SK-N-SH (cell line): ENCODE measurements at regions not wholly inside any gene's neighbourhood (a gene's known extent, or its start where the extent isn't known, plus 50 kb on each side); places are given as distances from the start of the nearest gene placed in this dataset.

Experiments used
- CTCF ChIA-PET: fragments of 300-600, 350-600 bp; formaldehyde crosslinking; extraction: SDS; loops from one replicate; lab custom pipeline; 2021; lab: Yijun Ruan, JAX
- POLR2A ChIA-PET: fragments of 350-600 bp; sonication (Branson Sonifier 250); formaldehyde crosslinking; extraction: SDS; loops from one replicate; lab custom pipeline; 2020; ENCODE audit warnings: antibody characterized with exemption, inconsistent platforms; lab: Yijun Ruan, JAX
- DNase-seq: peaks from one replicate; pipeline ENCODE4 v3.0.0; 2012
- H2AFZ ChIP-seq: fragments of 200-600 bp; sonication (generic); 2 replicates; pipeline ENCODE4 v1.8.1; 2016; ENCODE audit warnings: antibody characterized with exemption, mild to moderate bottlenecking, low read depth
- H3F3A ChIP-seq: fragments of 200-600 bp; sonication (generic); replicated peaks from 2 replicates; pipeline ENCODE3; 2016; ENCODE audit warnings: antibody characterized with exemption, mild to moderate bottlenecking; ENCODE audit not compliant: insufficient read depth
- H3K27ac ChIP-seq, 2 experiments: fragments of 200-500 bp in 1 of 2; fragments of 200-600 bp in 1 of 2; sonication (Bioruptor generic) in 1 of 2; sonication (generic), shearing (Covaris generic) in 1 of 2; 2 replicates each; pipeline versions ENCODE4 v1.5.1 to v1.6.1; 2014 to 2016; ENCODE audit warnings: low read depth in 2 of 2, inconsistent platforms in 1 of 2, low read length in 1 of 2, mild to moderate bottlenecking in 1 of 2, mixed read lengths in 1 of 2
- H3K27me3 ChIP-seq: fragments of 200-600 bp; sonication (generic), shearing (Covaris generic); 2 replicates; pipeline ENCODE4 v1.6.1; 2016; ENCODE audit warnings: mixed run types; ENCODE audit not compliant: insufficient read depth
- H3K36me3 ChIP-seq, 2 experiments: fragments of 200-500 bp in 1 of 2; fragments of 200-600 bp in 1 of 2; sonication (Bioruptor generic) in 1 of 2; sonication (generic) in 1 of 2; replicated peaks in 1 of 2; 2 replicates each; pipeline versions ENCODE3 to v1.5.1; 2014 to 2016; ENCODE audit warnings: low read length in 1 of 2, mild to moderate bottlenecking in 1 of 2; ENCODE audit not compliant: insufficient read depth in 2 of 2, control insufficient read depth in 1 of 2
- H3K4me1 ChIP-seq, 2 experiments: fragments of 200-500 bp in 1 of 2; fragments of 200-600 bp in 1 of 2; sonication (Bioruptor generic) in 1 of 2; sonication (generic), shearing (Covaris generic) in 1 of 2; 2 replicates each; pipeline versions ENCODE4 v1.5.1 to v1.6.1; 2014 to 2016; ENCODE audit warnings: low read depth in 1 of 2, low read length in 1 of 2, mixed run types in 1 of 2; ENCODE audit not compliant: insufficient read depth in 2 of 2, control insufficient read depth in 1 of 2
- H3K4me2 ChIP-seq: fragments of 200-600 bp; sonication (generic), shearing (Covaris generic); 2 replicates; pipeline ENCODE4 v1.6.1; 2017; ENCODE audit warnings: mixed run types
- H3K4me3 ChIP-seq, 2 experiments: fragments of 200-500 bp in 1 of 2; fragments of 200-600 bp in 1 of 2; sonication (Bioruptor generic) in 1 of 2; sonication (generic), shearing (Covaris generic) in 1 of 2; 2 replicates each; pipeline versions ENCODE4 v1.5.1 to v1.8.1; 2014 to 2016; ENCODE audit warnings: low read depth in 2 of 2, inconsistent platforms in 1 of 2, low read length in 1 of 2, mild to moderate bottlenecking in 1 of 2, mixed read lengths in 1 of 2, moderate library complexity in 1 of 2
- H3K79me2 ChIP-seq: fragments of 200-600 bp; sonication (generic); 2 replicates; pipeline ENCODE4 v1.8.1; 2017; ENCODE audit warnings: mild to moderate bottlenecking; ENCODE audit not compliant: insufficient read depth
- H3K9ac ChIP-seq: fragments of 200-600 bp; sonication (generic); 2 replicates; pipeline ENCODE4 v1.6.1; 2017; ENCODE audit warnings: mixed run types
- H3K9me2 ChIP-seq: fragments of 200-600 bp; sonication (generic); 2 replicates; pipeline ENCODE4 v1.6.1; 2017; ENCODE audit warnings: mixed run types
- H3K9me3 ChIP-seq: fragments of 200-600 bp; sonication (generic); 2 replicates; pipeline ENCODE4 v1.6.1; 2017; ENCODE audit warnings: mixed run types, mild to moderate bottlenecking, moderate library complexity
- H4K20me1 ChIP-seq: fragments of 200-600 bp; sonication (generic); 2 replicates; pipeline ENCODE4 v1.6.1; 2017; ENCODE audit warnings: mild to moderate bottlenecking, mixed run types; ENCODE audit not compliant: insufficient read depth
- CTCF ChIP-seq: fragments of 200-600 bp; sonication (generic); IDR thresholded peaks from 2 replicates; pipeline ENCODE4 v1.6.1; 2017; ENCODE audit warnings: antibody characterized with exemption, mild to moderate bottlenecking, moderate library complexity
- EP300 ChIP-seq, 2 experiments: IDR thresholded peaks; 2 replicates each; pipeline versions ENCODE4 v1.4.0 to v1.6.1; 2012; ENCODE audit warnings: borderline replicate concordance in 1 of 2, low read depth in 1 of 2, low read length in 1 of 2
- FOSL2 ChIP-seq: IDR thresholded peaks from 2 replicates; pipeline ENCODE4 v1.4.0; 2012; ENCODE audit warnings: low read depth, mild to moderate bottlenecking, moderate library complexity, borderline replicate concordance
- GATA2 ChIP-seq: sonication (generic); formaldehyde crosslinking; IDR thresholded peaks from 2 replicates; pipeline ENCODE4 v1.5.0; 2020; ENCODE audit warnings: mild to moderate bottlenecking, missing genetic modification reagents
- JUND ChIP-seq: IDR thresholded peaks from 2 replicates; pipeline ENCODE4 v1.4.0; 2012
- MAX ChIP-seq: IDR thresholded peaks from 2 replicates; pipeline ENCODE4 v1.4.0; 2012; ENCODE audit warnings: low read depth
- MEF2A ChIP-seq: IDR thresholded peaks from 2 replicates; pipeline ENCODE4 v1.4.0; 2012; ENCODE audit warnings: low read depth, borderline replicate concordance
- MXI1 ChIP-seq: IDR thresholded peaks from 2 replicates; pipeline ENCODE4 v1.6.1; 2012; ENCODE audit warnings: mild to moderate bottlenecking, low read depth, low read length, improper control_type of control experiment
- POLR2AphosphoS5 ChIP-seq: IDR thresholded peaks from 2 replicates; pipeline ENCODE4 v1.6.1; 2012; ENCODE audit warnings: low read depth, low read length
- RAD21 ChIP-seq: IDR thresholded peaks from 2 replicates; pipeline ENCODE4 v1.6.1; 2012; ENCODE audit warnings: mild to moderate bottlenecking, low read length
- RCOR1 ChIP-seq: fragments of 150-350 bp; IDR thresholded peaks from 2 replicates; pipeline ENCODE4 v1.6.1; 2017; ENCODE audit warnings: antibody characterized with exemption, low read length
- RFX5 ChIP-seq: IDR thresholded peaks from 2 replicates; pipeline ENCODE4 v1.6.1; 2012; ENCODE audit warnings: mild to moderate bottlenecking, improper control_type of control experiment, low read length
- SIN3A ChIP-seq: IDR thresholded peaks from 2 replicates; pipeline ENCODE4 v1.6.1; 2012; ENCODE audit warnings: low read depth, mild to moderate bottlenecking, low read length, moderate library complexity, borderline replicate concordance
- SMC3 ChIP-seq: IDR thresholded peaks from 2 replicates; pipeline ENCODE4 v1.6.1; 2012; ENCODE audit warnings: low read depth, low read length, improper control_type of control experiment
- TCF12 ChIP-seq: IDR thresholded peaks from 2 replicates; pipeline ENCODE4 v1.4.0; 2012
- ZBTB33 ChIP-seq: IDR thresholded peaks from 2 replicates; pipeline ENCODE4 v1.4.0; 2012; ENCODE audit warnings: low read depth, borderline replicate concordance
- WGBS: methylation state at CpG from one replicate; pipeline ENCODE4 v1.1.6; 2017; ENCODE audit warnings: low lambda C conversion rate; 5-methylcytosine and 5-hydroxymethylcytosine counted together

- CTCF ChIA-PET, result interaction anchor here (0.6 to 4.8 kb wide), 7 partner anchors 134 to 724 kb away, joined by 3 to 37 read pairs (median 4); no protein-coding TSS in a partner anchor
- Histone ChIP-seq H3K9me3 (no peaks in the 10 kb centered on the region), H3F3A (no peaks in the 10 kb centered on the region), H2AFZ (no peak overlapping the region), H3K4me1 (no peaks in the 10 kb centered on the region; a peak in 1 of 4 replicates), H3K79me2 (no peaks in the 10 kb centered on the region), H3K4me2 (no peak overlapping the region), H3K9me2 (no peaks in the 10 kb centered on the region)
- TF ChIP-seq FOSL2 (no peak), RFX5 (no peak), RAD21 (peak; percentile 78), RCOR1 (no peak), POLR2AphosphoS5 (no peak), TCF12 (no peak), MXI1 (no peak), MEF2A (no peak), MAX (no peak), SIN3A (no peak), JUND (no peak), CTCF (peak; percentile 46), SMC3 (peak; percentile 70), ZBTB33 (no peak), GATA2 (CRISPR knock-in tag) (no peak), EP300 (IDR thresholded peaks at IDR 0.05; ENCODE audit: borderline replicate concordance in 1 of 2, low read depth in 1 of 2, low read length in 1 of 2) (no peak)
- TF ChIP-seq, all 33 proteins: peak for 3
- no peaks in the 10 kb centered on the region for H4K20me1 ChIP-seq
- no peak overlapping the region for H3K4me3 ChIP-seq
- no peaks in the 10 kb centered on the region for H3K27me3 ChIP-seq
- POLR2A ChIA-PET, result no interaction called here
- 90% methylated on average over 1 of the region's 1 CpG for WGBS
- no peaks in the 10 kb centered on the region for H3K36me3 ChIP-seq
- peak; percentile 39 for DNase-seq
- H3K27ac ChIP-seq, result no peak overlapping the region
- no peak overlapping the region for H3K9ac ChIP-seq
Observed at GRCh38 chr6:135675862-135676261, 175.6 kb upstream of the PDE7B start.
